GM23338 (cell line): ENCODE measurements at regions not wholly inside any gene's neighbourhood (a gene's known extent, or its start where the extent isn't known, plus 50 kb on each side); places are given as distances from the start of the nearest gene placed in this dataset.

ENCODE experiments used
- ATAC-seq: fragments of 200-7000 bp; cut with Tn5 transposase; 3 replicates; pipeline ENCODE4 v1.9.1; 2020
- DNase-seq: peaks from one replicate; pipeline ENCODE4 v3.0.0-alpha.2; 2015; ENCODE audit warnings: low spot score
- H2AFZ ChIP-seq: fragments of 200-600 bp; sonication (generic); 2 replicates; pipeline ENCODE4 v1.8.0; 2016; ENCODE audit warnings: antibody characterized with exemption, mild to moderate bottlenecking, moderate library complexity
- H3F3A ChIP-seq: fragments of 200-600 bp; sonication (generic); replicated peaks from 2 replicates; pipeline ENCODE4 v1.8.0; 2017; ENCODE audit warnings: antibody characterized with exemption, mixed run types, low read depth
- H3K27ac ChIP-seq: fragments of 200-600 bp; sonication (generic); 2 replicates; pipeline ENCODE4 v1.6.1; 2016; ENCODE audit warnings: low read depth
- H3K27me3 ChIP-seq: fragments of 200-600 bp; sonication (generic); 2 replicates; pipeline ENCODE4 v1.8.0; 2016; ENCODE audit warnings: mild to moderate bottlenecking, mixed run types, moderate library complexity; ENCODE audit not compliant: insufficient read depth
- H3K36me3 ChIP-seq: fragments of 200-600 bp; sonication (generic); 2 replicates; pipeline ENCODE4 v1.8.0; 2016; ENCODE audit warnings: mild to moderate bottlenecking; ENCODE audit not compliant: insufficient read depth
- H3K4me1 ChIP-seq: fragments of 200-600 bp; sonication (generic); 2 replicates; pipeline ENCODE4 v1.8.0; 2016; ENCODE audit warnings: mild to moderate bottlenecking, moderate library complexity; ENCODE audit not compliant: insufficient read depth
- H3K4me2 ChIP-seq: fragments of 200-600 bp; sonication (generic); 2 replicates; pipeline ENCODE4 v1.7.1; 2017; ENCODE audit warnings: mixed run types
- H3K4me3 ChIP-seq: fragments of 200-600 bp; sonication (generic); 2 replicates; pipeline ENCODE4 v1.6.1; 2016; ENCODE audit warnings: mixed run types
- H3K79me2 ChIP-seq: fragments of 200-600 bp; sonication (generic); replicated peaks from 2 replicates; pipeline ENCODE4 v1.8.0; 2017; ENCODE audit warnings: mild to moderate bottlenecking; ENCODE audit not compliant: insufficient read depth
- H3K9me2 ChIP-seq: fragments of 200-600 bp; sonication (generic); 2 replicates; pipeline ENCODE4 v1.8.0; 2017; ENCODE audit not compliant: insufficient read depth
- H4K20me1 ChIP-seq: fragments of 200-600 bp; sonication (generic); replicated peaks from 2 replicates; pipeline ENCODE4 v1.8.0; 2017; ENCODE audit warnings: mild to moderate bottlenecking; ENCODE audit not compliant: insufficient read depth
- H3K27ac Mint-ChIP-seq: 2 replicates; pipeline ENCODE4 v1.8.0; 2020; ENCODE audit warnings: inconsistent platforms, mild to moderate bottlenecking, moderate library complexity, mixed read lengths
- H3K27me3 Mint-ChIP-seq: 3 replicates; pipeline ENCODE4 v1.8.0; 2022; ENCODE audit warnings: low read depth, mild to moderate bottlenecking, moderate library complexity, mixed read lengths, inconsistent platforms; ENCODE audit not compliant: insufficient read depth, poor library complexity
- H3K36me3 Mint-ChIP-seq: 3 replicates; pipeline ENCODE4 v1.8.0; 2021; ENCODE audit warnings: low read depth, mild to moderate bottlenecking, inconsistent platforms, moderate library complexity, mixed read lengths
- H3K4me1 Mint-ChIP-seq: 3 replicates; pipeline ENCODE4 v1.8.0; 2020; ENCODE audit warnings: mild to moderate bottlenecking, inconsistent platforms, mixed read lengths
- H3K4me3 Mint-ChIP-seq: 3 replicates; pipeline ENCODE4 v1.8.0; 2021; ENCODE audit warnings: moderate library complexity, mild to moderate bottlenecking, inconsistent platforms, mixed read lengths
- H3K9me3 Mint-ChIP-seq: 3 replicates; pipeline ENCODE4 v1.8.0; 2020; ENCODE audit warnings: moderate library complexity, mild to moderate bottlenecking, inconsistent platforms, mixed read lengths
- CREB1 ChIP-seq: fragments of 250-450 bp; sonication (Bioruptor Pico); IDR thresholded peaks from 2 replicates; pipeline ENCODE4 v1.5.0; 2020; ENCODE audit warnings: low read depth, mild to moderate bottlenecking, moderate library complexity
- ETS1 ChIP-seq: IDR thresholded peaks from 2 replicates; pipeline ENCODE4 v1.6.1; 2016; ENCODE audit warnings: antibody characterized with exemption
- EZH2 ChIP-seq: fragments of 200-600 bp; sonication (generic); IDR thresholded peaks from one replicate; pipeline ENCODE4 v1.8.0; 2017; ENCODE audit warnings: antibody characterized with exemption, mild to moderate bottlenecking, low read depth; ENCODE audit not compliant: unreplicated experiment
- EZH2phosphoT487 ChIP-seq: fragments of 200-600 bp; sonication (generic); IDR thresholded peaks from one replicate; pipeline ENCODE4 v1.8.1; 2018; ENCODE audit warnings: antibody characterized with exemption; ENCODE audit not compliant: unreplicated experiment
- JUNB ChIP-seq: IDR thresholded peaks from one replicate; pipeline ENCODE4 v1.6.1; 2016; ENCODE audit warnings: antibody characterized with exemption; ENCODE audit not compliant: unreplicated experiment
- NANOG ChIP-seq: IDR thresholded peaks from 2 replicates; pipeline ENCODE4 v1.6.1; 2016; ENCODE audit warnings: antibody characterized with exemption, borderline replicate concordance
- POLR2AphosphoS5 ChIP-seq: IDR thresholded peaks from 2 replicates; pipeline ENCODE4 v1.6.1; 2016; ENCODE audit warnings: antibody characterized with exemption, low read depth
- REST ChIP-seq: IDR thresholded peaks from one replicate; pipeline ENCODE4 v1.6.1; 2018; ENCODE audit warnings: antibody characterized with exemption; ENCODE audit not compliant: unreplicated experiment
- STAT1 ChIP-seq: IDR thresholded peaks from one replicate; pipeline ENCODE4 v1.6.1; 2016; ENCODE audit warnings: antibody characterized with exemption; ENCODE audit not compliant: unreplicated experiment
- ZNF114 ChIP-seq: fragments of 250-450 bp; sonication (Bioruptor Pico); IDR thresholded peaks from 2 replicates; pipeline ENCODE4 v1.5.0; 2020; ENCODE audit warnings: mild to moderate bottlenecking, moderate library complexity
- ZNF331 ChIP-seq: fragments of 250-450 bp; sonication (Bioruptor Pico); IDR thresholded peaks from 2 replicates; pipeline ENCODE4 v1.5.0; 2020; ENCODE audit warnings: low read depth, mild to moderate bottlenecking, moderate library complexity
- ZNF462 ChIP-seq: fragments of 250-450 bp; sonication (Bioruptor Pico); IDR thresholded peaks from 2 replicates; pipeline ENCODE4 v1.5.0; 2020; ENCODE audit warnings: mild to moderate bottlenecking, moderate library complexity
- TF ChIP-seq, protein P1 (sequence below), 2 experiments: fragments of 200-600 bp in 1 of 2; sonication (generic) in 1 of 2; conservative IDR thresholded peaks; 2 replicates each; pipeline versions ENCODE4 v1.5.1 to v1.6.1; 2016 to 2017; ENCODE audit warnings: antibody characterized with exemption in 2 of 2, low read depth in 2 of 2, mild to moderate bottlenecking in 2 of 2, moderate library complexity in 1 of 2

DNA sequence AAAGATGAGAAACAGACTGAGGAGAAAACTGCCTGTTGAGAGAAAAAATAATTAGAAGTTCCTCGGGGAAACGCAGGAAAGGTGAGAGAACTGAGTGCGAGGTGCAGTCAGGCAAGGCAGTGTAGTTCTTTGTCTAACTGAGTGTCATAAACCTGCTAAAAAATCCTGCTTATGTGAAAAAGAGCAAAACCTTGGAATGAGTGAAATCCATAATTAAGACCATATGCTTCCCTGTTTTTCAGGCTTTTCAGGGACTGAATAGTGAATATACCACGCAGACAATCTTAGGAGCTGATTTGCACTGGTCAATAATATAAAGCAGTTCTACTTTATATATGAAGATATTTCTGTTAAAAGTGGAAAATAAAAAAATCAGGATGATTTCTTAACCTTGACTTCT, 104.9 kb downstream of the RASGEF1B start:
- H3K36me3 ChIP-seq, result no peaks in the 10 kb centered on the region
- peaks cover 12% of the 10 kb centered on the region for H3K4me1 ChIP-seq
- peaks cover 4% of the 10 kb centered on the region for H3K27me3 Mint-ChIP-seq
- no peaks in the 10 kb centered on the region for H3K27me3 ChIP-seq
- no peak overlapping the region for H3K4me3 Mint-ChIP-seq
- H3K9me2 ChIP-seq, result no peaks in the 10 kb centered on the region
- no peak overlapping the region for H3K4me3 ChIP-seq
- no peaks in the 10 kb centered on the region for H3K36me3 Mint-ChIP-seq
- no peak for DNase-seq
- no peak for ATAC-seq
- H2AFZ ChIP-seq, result no peak overlapping the region
- H3F3A ChIP-seq, result no peaks in the 10 kb centered on the region
- no peak overlapping the region for H3K27ac ChIP-seq
- H3K79me2 ChIP-seq, result no peaks in the 10 kb centered on the region
- H3K4me1 Mint-ChIP-seq, result peaks cover 12% of the 10 kb centered on the region
- H3K4me2 ChIP-seq, result no peak overlapping the region
- no peaks in the 10 kb centered on the region for H3K9me3 Mint-ChIP-seq
- no peaks in the 10 kb centered on the region for H4K20me1 ChIP-seq
- no peak overlapping the region for H3K27ac Mint-ChIP-seq
- no peak for TF ChIP-seq ZNF331 (CRISPR knock-in tag)
- TF ChIP-seq NANOG, result no peak
- TF ChIP-seq STAT1, result no peak
- TF ChIP-seq ZNF462 (CRISPR knock-in tag), result no peak
- no peak for TF ChIP-seq JUNB
- no peak for TF ChIP-seq POLR2AphosphoS5
- no peak for TF ChIP-seq REST
- no peak for TF ChIP-seq EZH2phosphoT487
- TF ChIP-seq, protein P1, sequence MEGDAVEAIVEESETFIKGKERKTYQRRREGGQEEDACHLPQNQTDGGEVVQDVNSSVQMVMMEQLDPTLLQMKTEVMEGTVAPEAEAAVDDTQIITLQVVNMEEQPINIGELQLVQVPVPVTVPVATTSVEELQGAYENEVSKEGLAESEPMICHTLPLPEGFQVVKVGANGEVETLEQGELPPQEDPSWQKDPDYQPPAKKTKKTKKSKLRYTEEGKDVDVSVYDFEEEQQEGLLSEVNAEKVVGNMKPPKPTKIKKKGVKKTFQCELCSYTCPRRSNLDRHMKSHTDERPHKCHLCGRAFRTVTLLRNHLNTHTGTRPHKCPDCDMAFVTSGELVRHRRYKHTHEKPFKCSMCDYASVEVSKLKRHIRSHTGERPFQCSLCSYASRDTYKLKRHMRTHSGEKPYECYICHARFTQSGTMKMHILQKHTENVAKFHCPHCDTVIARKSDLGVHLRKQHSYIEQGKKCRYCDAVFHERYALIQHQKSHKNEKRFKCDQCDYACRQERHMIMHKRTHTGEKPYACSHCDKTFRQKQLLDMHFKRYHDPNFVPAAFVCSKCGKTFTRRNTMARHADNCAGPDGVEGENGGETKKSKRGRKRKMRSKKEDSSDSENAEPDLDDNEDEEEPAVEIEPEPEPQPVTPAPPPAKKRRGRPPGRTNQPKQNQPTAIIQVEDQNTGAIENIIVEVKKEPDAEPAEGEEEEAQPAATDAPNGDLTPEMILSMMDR (conservative IDR thresholded peaks at IDR 0.05; ENCODE audit: low read depth in 2 of 2), result no peak
- no peak for TF ChIP-seq ZNF114
- TF ChIP-seq ETS1, result no peak
- no peak for TF ChIP-seq CREB1 (CRISPR knock-in tag)
- no peak for TF ChIP-seq EZH2
